A549 (cell line): ENCODE measurements at regions not wholly inside any gene's neighbourhood (a gene's known extent, or its start where the extent isn't known, plus 50 kb on each side); places are given as distances from the start of the nearest gene placed in this dataset.

ENCODE experiments used
- ATAC-seq, 2 experiments: fragments of 200-7000 bp in 1 of 2; fragments of >200 bp in 1 of 2; cut with Nextera tagmentation in 1 of 2; cut with Tn5 transposase in 1 of 2; 3 replicates each; pipeline versions ENCODE4 v1.8.0 to v1.9.1; 2018 to 2020; ENCODE audit warnings: mild to moderate bottlenecking in 1 of 2, moderate library complexity in 1 of 2
- CTCF ChIA-PET: fragments of 300-600 bp; sonication (Branson Sonifier 250); formaldehyde crosslinking; extraction: SDS; loops from one replicate; lab custom pipeline; 2021; ENCODE audit warnings: antibody characterized with exemption, inconsistent platforms; lab: Yijun Ruan, JAX
- POLR2A ChIA-PET: fragments of 350-600 bp; formaldehyde crosslinking; extraction: SDS; loops from one replicate; lab custom pipeline; 2021; ENCODE audit warnings: antibody characterized with exemption, inconsistent platforms; lab: Yijun Ruan, JAX
- DNase-seq, 2 experiments: peaks; one replicate each; pipeline versions ENCODE4 v3.0.0 to v3.0.0-alpha.2; 2011 to 2016; ENCODE audit warnings: low read depth in 1 of 2, low spot score in 1 of 2
- FAIRE-seq: peaks from 2 replicates; lab custom pipeline; 2011; peaks lifted over from hg19 to GRCh38; lab: Jason Lieb, UNC
- H3K27ac ChIP-seq, 2 experiments: fragments of >200 bp; sonication (Bioruptor Twin); formaldehyde crosslinking; 3 replicates each; pipeline ENCODE4 v1.5.1; 2016 to 2017
- H3K4me1 ChIP-seq: fragments of >200 bp; sonication (Bioruptor Twin); formaldehyde crosslinking; 3 replicates; pipeline ENCODE4 v1.6.1; 2016
- H3K4me2 ChIP-seq: fragments of >200 bp; sonication (Bioruptor Twin); formaldehyde crosslinking; 3 replicates; pipeline ENCODE4 v1.6.1; 2016
- H3K4me3 ChIP-seq: fragments of >200 bp; sonication (Bioruptor Twin); formaldehyde crosslinking; 3 replicates; pipeline ENCODE4 v1.5.1; 2016
- H3K9me3 ChIP-seq: fragments of >200 bp; sonication (Bioruptor Twin); formaldehyde crosslinking; 3 replicates; pipeline ENCODE4 v1.6.1; 2016
- BHLHE40 ChIP-seq: IDR thresholded peaks from 2 replicates; pipeline ENCODE4 v1.6.1; 2012; ENCODE audit warnings: low read depth, low read length, inconsistent platforms
- E2F6 ChIP-seq: IDR thresholded peaks from 2 replicates; pipeline ENCODE4 v1.6.1; 2012; ENCODE audit warnings: low read depth, borderline replicate concordance
- GATA3 ChIP-seq: IDR thresholded peaks from 2 replicates; pipeline ENCODE4 v1.6.1; 2012; ENCODE audit warnings: borderline replicate concordance
- HMGXB4 ChIP-seq: fragments of 250-450 bp; sonication (Bioruptor Pico); IDR thresholded peaks from 2 replicates; pipeline ENCODE4 v1.5.0; 2021; ENCODE audit warnings: mild to moderate bottlenecking, moderate library complexity, borderline replicate concordance
- JUNB ChIP-seq: fragments of >200 bp; sonication (Bioruptor Twin); formaldehyde crosslinking; IDR thresholded peaks from 2 replicates; pipeline ENCODE4 v1.6.1; 2016
- MAX ChIP-seq: IDR thresholded peaks from 2 replicates; pipeline ENCODE4 v1.6.1; 2012
- MYC ChIP-seq: IDR thresholded peaks from 2 replicates; pipeline ENCODE4 v1.6.1; 2012; ENCODE audit warnings: mild to moderate bottlenecking, inconsistent platforms, low read length, improper control_type of control experiment, borderline replicate concordance
- PHF8 ChIP-seq: fragments of 200-600 bp; sonication (generic); IDR thresholded peaks from 2 replicates; pipeline ENCODE4 v1.6.1; 2016; ENCODE audit warnings: low read depth, mild to moderate bottlenecking, antibody characterized with exemption, moderate library complexity, borderline replicate concordance
- REST ChIP-seq: fragments of 200-600 bp; sonication (generic); IDR thresholded peaks from 2 replicates; pipeline ENCODE4 v1.6.1; 2016; ENCODE audit warnings: antibody characterized with exemption, mild to moderate bottlenecking, moderate library complexity
- TFCP2L1 ChIP-seq: fragments of 250-450 bp; sonication (Bioruptor Pico); IDR thresholded peaks from 2 replicates; pipeline ENCODE4 v1.5.0; 2021; ENCODE audit warnings: mild to moderate bottlenecking
- TP53 ChIP-seq: fragments of 250-450 bp; sonication (Bioruptor Pico); IDR thresholded peaks from 2 replicates; pipeline ENCODE4 v1.5.0; 2021; ENCODE audit warnings: mild to moderate bottlenecking, moderate library complexity
- whole genome bisulfite sequencing: methylation state at CpG from one replicate; pipeline ENCODE4 v1.1.6; 2017; ENCODE audit errors: missing lambda C conversion rate; 5-methylcytosine and 5-hydroxymethylcytosine counted together
- TF ChIP-seq, protein P1 (sequence below): fragments of >200 bp; sonication (Bioruptor Twin); formaldehyde crosslinking; IDR thresholded peaks from 2 replicates; pipeline ENCODE4 v1.6.1; 2016

DNA sequence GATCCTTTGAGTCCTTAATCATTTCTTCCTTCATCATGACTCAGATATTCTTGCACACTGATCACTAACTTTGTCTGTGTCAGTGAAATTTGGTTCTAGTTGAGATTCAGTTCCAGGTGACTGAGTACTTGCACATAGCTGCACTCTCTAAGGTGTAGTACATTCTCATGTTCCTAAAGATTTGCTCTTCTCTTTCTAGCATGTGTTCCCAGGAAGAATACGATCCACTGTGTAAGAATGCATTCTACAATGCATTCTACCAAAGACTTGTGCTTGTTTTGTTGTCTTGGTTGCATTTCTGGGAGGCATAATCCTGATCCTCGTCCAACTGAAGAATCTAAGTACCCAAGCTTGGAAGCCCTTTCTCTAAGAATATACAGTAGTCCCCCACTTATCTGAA, 104.3 kb upstream of the CDC42BPA start:
- no peak overlapping the region for H3K4me2 ChIP-seq
- DNase-seq (no peak), ATAC-seq (no peak), FAIRE-seq (no peak)
- ChIA-PET CTCF (interaction anchor here (1.5 kb wide), 1 partner anchor 25 kb away, joined by 3 read pairs; no protein-coding TSS in a partner anchor), POLR2A (no interaction called here)
- H3K9me3 ChIP-seq = no peaks in the 10 kb centered on the region
- TF ChIP-seq REST = no peak
- peaks cover 7% of the 10 kb centered on the region for H3K4me1 ChIP-seq
- no peak overlapping the region for H3K27ac ChIP-seq
- 93% methylated on average over 2 of the region's 2 CpGs for WGBS
- H3K4me3 ChIP-seq = no peak overlapping the region

- 76% methylated on average over 5 of the region's 5 CpGs for WGBS
- Histone ChIP-seq H3K9me3 (no peaks in the 10 kb centered on the region), H3K4me1 (0 out of 3 replicates have a peak, but pooled peaks cover 3% of the 10 kb centered on the region), H3K4me2 (no peak overlapping the region), H3K4me3 (no peak overlapping the region), H3K27ac (no peak overlapping the region)
- CTCF ChIA-PET = no interaction called here
- no peak for TF ChIP-seq JUNB
- TF ChIP-seq, protein P1, sequence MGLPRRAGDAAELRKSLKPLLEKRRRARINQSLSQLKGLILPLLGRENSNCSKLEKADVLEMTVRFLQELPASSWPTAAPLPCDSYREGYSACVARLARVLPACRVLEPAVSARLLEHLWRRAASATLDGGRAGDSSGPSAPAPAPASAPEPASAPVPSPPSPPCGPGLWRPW = no peak
- TF ChIP-seq GATA3 = no peak
- no peak for TF ChIP-seq REST
- no peak for TF ChIP-seq BHLHE40
- TF ChIP-seq TP53 = no peak
- TF ChIP-seq MAX = no peak
- TF ChIP-seq HMGXB4 (CRISPR knock-in tag) = no peak
- TF ChIP-seq PHF8 = no peak
- TF ChIP-seq MYC = no peak
- TF ChIP-seq TFCP2L1 (CRISPR knock-in tag) = no peak
- no peak for TF ChIP-seq E2F6
- FAIRE-seq (no peak), DNase-seq (no peak), ATAC-seq (no peak)
- POLR2A ChIA-PET = no interaction called here
Observed at GRCh38 chr1:227420147-227420546, 101.9 kb upstream of the CDC42BPA start.
